ENCODE measurements at regions not wholly inside any gene's neighbourhood (a gene's known extent, or its start where the extent isn't known, plus 50 kb on each side); places are given as distances from the start of the nearest gene placed in this dataset.

DNA sequence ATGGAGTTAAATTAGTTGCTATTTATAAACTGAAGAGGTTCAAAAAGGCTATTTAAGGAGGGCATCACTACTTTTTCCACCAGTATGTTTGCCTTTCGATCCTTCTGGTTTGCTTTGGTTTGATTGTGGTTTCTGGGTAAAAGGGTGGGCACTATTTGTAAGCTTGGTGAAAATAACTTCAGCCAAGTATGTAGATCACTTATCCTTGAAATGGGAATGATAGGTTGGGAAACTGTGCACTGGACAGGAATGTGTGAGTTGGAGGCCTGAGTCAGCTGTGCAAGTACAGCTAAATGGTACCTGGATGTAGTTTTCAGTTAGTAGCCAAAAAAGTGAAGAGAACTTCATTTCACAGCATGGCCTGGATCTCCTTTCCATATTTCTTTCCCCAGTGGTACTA is 466.2 kb downstream of the ENC1 start:
- no peak for TF ChIP-seq POLR2A (IDR thresholded peaks at IDR 0.05; ENCODE audit: low read depth, low read length)
- no peak for TF ChIP-seq POLR2AphosphoS5 (IDR thresholded peaks at IDR 0.05; ENCODE audit: low read depth, low read length)
